A549 (cell line): ENCODE measurements at regions not wholly inside any gene's neighbourhood (a gene's known extent, or its start where the extent isn't known, plus 50 kb on each side); places are given as distances from the start of the nearest gene placed in this dataset.
"Not testable (repeated sequence)": the region's sequence is repeated elsewhere in the genome, so short reads cannot be mapped to it uniquely, and the experiment has no call there.

Source experiments
- ATAC-seq, 2 experiments: fragments of 200-7000 bp in 1 of 2; fragments of >200 bp in 1 of 2; cut with Nextera tagmentation in 1 of 2; cut with Tn5 transposase in 1 of 2; 3 replicates each; pipeline versions ENCODE4 v1.8.0 to v1.9.1; 2018 to 2020; ENCODE audit warnings: mild to moderate bottlenecking in 1 of 2, moderate library complexity in 1 of 2
- CTCF ChIA-PET: fragments of 300-600 bp; sonication (Branson Sonifier 250); formaldehyde crosslinking; extraction: SDS; loops from one replicate; lab custom pipeline; 2021; ENCODE audit warnings: antibody characterized with exemption, inconsistent platforms; lab: Yijun Ruan, JAX
- POLR2A ChIA-PET: fragments of 350-600 bp; formaldehyde crosslinking; extraction: SDS; loops from one replicate; lab custom pipeline; 2021; ENCODE audit warnings: antibody characterized with exemption, inconsistent platforms; lab: Yijun Ruan, JAX
- DNase-seq, 2 experiments: peaks; one replicate each; pipeline versions ENCODE4 v3.0.0 to v3.0.0-alpha.2; 2011 to 2016; ENCODE audit warnings: low read depth in 1 of 2, low spot score in 1 of 2
- FAIRE-seq: peaks from 2 replicates; lab custom pipeline; 2011; peaks lifted over from hg19 to GRCh38; lab: Jason Lieb, UNC
- H3K27ac ChIP-seq, 2 experiments: fragments of >200 bp; sonication (Bioruptor Twin); formaldehyde crosslinking; 3 replicates each; pipeline ENCODE4 v1.5.1; 2016 to 2017
- H3K4me1 ChIP-seq: fragments of >200 bp; sonication (Bioruptor Twin); formaldehyde crosslinking; 3 replicates; pipeline ENCODE4 v1.6.1; 2016
- H3K4me2 ChIP-seq: fragments of >200 bp; sonication (Bioruptor Twin); formaldehyde crosslinking; 3 replicates; pipeline ENCODE4 v1.6.1; 2016
- H3K4me3 ChIP-seq: fragments of >200 bp; sonication (Bioruptor Twin); formaldehyde crosslinking; 3 replicates; pipeline ENCODE4 v1.5.1; 2016
- H3K9me3 ChIP-seq: fragments of >200 bp; sonication (Bioruptor Twin); formaldehyde crosslinking; 3 replicates; pipeline ENCODE4 v1.6.1; 2016
- BHLHE40 ChIP-seq: IDR thresholded peaks from 2 replicates; pipeline ENCODE4 v1.6.1; 2012; ENCODE audit warnings: low read depth, low read length, inconsistent platforms
- CBX2 ChIP-seq: fragments of 200-600 bp; sonication (generic); IDR thresholded peaks from 2 replicates; pipeline ENCODE4 v1.6.1; 2016; ENCODE audit warnings: low read depth, mild to moderate bottlenecking, borderline replicate concordance
- CBX8 ChIP-seq: fragments of 200-600 bp; sonication (generic); IDR thresholded peaks from 2 replicates; pipeline ENCODE4 v1.6.1; 2016
- FOSL2 ChIP-seq, 2 experiments: fragments of 450-650 bp in 1 of 2; fragments of >200 bp in 1 of 2; sonication (Bioruptor Twin) in 1 of 2; formaldehyde crosslinking; IDR thresholded peaks; 2 replicates each; pipeline versions ENCODE4 v1.5.0 to v1.6.1; 2016 to 2020; ENCODE audit warnings: mild to moderate bottlenecking in 1 of 2, moderate library complexity in 1 of 2
- HEYL ChIP-seq: fragments of 250-450 bp; sonication (Bioruptor Pico); IDR thresholded peaks from 2 replicates; pipeline ENCODE4 v1.8.0; 2021; ENCODE audit warnings: mild to moderate bottlenecking, moderate library complexity
- HMGXB4 ChIP-seq: fragments of 250-450 bp; sonication (Bioruptor Pico); IDR thresholded peaks from 2 replicates; pipeline ENCODE4 v1.5.0; 2021; ENCODE audit warnings: mild to moderate bottlenecking, moderate library complexity, borderline replicate concordance
- HOXA7 ChIP-seq: fragments of 250-450 bp; sonication (Bioruptor Pico); IDR thresholded peaks from 2 replicates; pipeline ENCODE4 v1.5.0; 2020; ENCODE audit warnings: mild to moderate bottlenecking, moderate library complexity
- HOXB5 ChIP-seq: fragments of 250-450 bp; sonication (Bioruptor Pico); IDR thresholded peaks from 2 replicates; pipeline ENCODE4 v1.5.0; 2020; ENCODE audit warnings: mild to moderate bottlenecking, moderate library complexity
- JUNB ChIP-seq: fragments of >200 bp; sonication (Bioruptor Twin); formaldehyde crosslinking; IDR thresholded peaks from 2 replicates; pipeline ENCODE4 v1.6.1; 2016
- MAZ ChIP-seq: fragments of 150-350 bp; IDR thresholded peaks from 2 replicates; pipeline ENCODE4 v1.6.1; 2014; ENCODE audit warnings: antibody characterized with exemption, low read depth, low read length, borderline replicate concordance
- PHF8 ChIP-seq: fragments of 200-600 bp; sonication (generic); IDR thresholded peaks from 2 replicates; pipeline ENCODE4 v1.6.1; 2016; ENCODE audit warnings: low read depth, mild to moderate bottlenecking, antibody characterized with exemption, moderate library complexity, borderline replicate concordance
- RNF2 ChIP-seq: fragments of 200-600 bp; sonication (generic); IDR thresholded peaks from 2 replicates; pipeline ENCODE4 v1.6.1; 2016; ENCODE audit warnings: low read depth, mild to moderate bottlenecking, antibody characterized with exemption, moderate library complexity, borderline replicate concordance
- TP53 ChIP-seq: fragments of 250-450 bp; sonication (Bioruptor Pico); IDR thresholded peaks from 2 replicates; pipeline ENCODE4 v1.5.0; 2021; ENCODE audit warnings: mild to moderate bottlenecking, moderate library complexity
- ZNF302 ChIP-seq: fragments of 250-450 bp; sonication (Bioruptor Pico); IDR thresholded peaks from 2 replicates; pipeline ENCODE4 v1.9.0; 2021; ENCODE audit warnings: inconsistent platforms, mild to moderate bottlenecking, moderate library complexity
- WGBS: methylation state at CpG from one replicate; pipeline ENCODE4 v1.1.6; 2017; ENCODE audit errors: missing lambda C conversion rate; 5-methylcytosine and 5-hydroxymethylcytosine counted together
- TF ChIP-seq, protein P1 (sequence below): IDR thresholded peaks from 2 replicates; pipeline ENCODE4 v1.6.1; 2012
- TF ChIP-seq, protein P2 (sequence below): fragments of 150-350 bp; IDR thresholded peaks from 2 replicates; pipeline ENCODE4 v1.6.1; 2014; ENCODE audit warnings: low read depth, mild to moderate bottlenecking, low read length

- FAIRE-seq (no peak), ATAC-seq (no peak), DNase-seq (no peak)
- no peaks in the 10 kb centered on the region for H3K4me1 ChIP-seq
- H3K4me2 ChIP-seq: no peak overlapping the region
- CTCF ChIA-PET: no interaction called here
- 35% methylated on average over 22 of the region's 24 CpGs for WGBS
- POLR2A ChIA-PET: no interaction called here
- no peak overlapping the region for H3K4me3 ChIP-seq
- H3K27ac ChIP-seq: no peak overlapping the region
- H3K9me3 ChIP-seq: no peaks in the 10 kb centered on the region; the same call in 2 of the 3 replicates
- TF ChIP-seq, protein P1, sequence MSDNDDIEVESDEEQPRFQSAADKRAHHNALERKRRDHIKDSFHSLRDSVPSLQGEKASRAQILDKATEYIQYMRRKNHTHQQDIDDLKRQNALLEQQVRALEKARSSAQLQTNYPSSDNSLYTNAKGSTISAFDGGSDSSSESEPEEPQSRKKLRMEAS: no peak
- TF ChIP-seq, all 56 proteins: peak for 0
Measured at GRCh38 chr1:4133297-4133938, 233.3 kb upstream of the C1orf174 start.

GRCh38 chr1:4133939-4134321 lies 233.9 kb upstream of the C1orf174 start:
- WGBS: 15% methylated on average over 7 of the region's 9 CpGs
- TF ChIP-seq CBX8 (no peak), PHF8 (no peak), HOXB5 (CRISPR knock-in tag) (no peak), RNF2 (no peak), HOXA7 (CRISPR knock-in tag) (no peak), CBX2 (no peak), JUNB (no peak), MAZ (no peak), ZNF302 (CRISPR knock-in tag) (no peak), BHLHE40 (no peak), HMGXB4 (CRISPR knock-in tag) (no peak), HEYL (CRISPR knock-in tag) (no peak), TP53 (CRISPR knock-in tag) (no peak), FOSL2 (IDR thresholded peaks at IDR 0.05) (no peak), FOSL2 (CRISPR knock-in tag; IDR thresholded peaks at IDR 0.05) (no peak)
- TF ChIP-seq, protein P2, sequence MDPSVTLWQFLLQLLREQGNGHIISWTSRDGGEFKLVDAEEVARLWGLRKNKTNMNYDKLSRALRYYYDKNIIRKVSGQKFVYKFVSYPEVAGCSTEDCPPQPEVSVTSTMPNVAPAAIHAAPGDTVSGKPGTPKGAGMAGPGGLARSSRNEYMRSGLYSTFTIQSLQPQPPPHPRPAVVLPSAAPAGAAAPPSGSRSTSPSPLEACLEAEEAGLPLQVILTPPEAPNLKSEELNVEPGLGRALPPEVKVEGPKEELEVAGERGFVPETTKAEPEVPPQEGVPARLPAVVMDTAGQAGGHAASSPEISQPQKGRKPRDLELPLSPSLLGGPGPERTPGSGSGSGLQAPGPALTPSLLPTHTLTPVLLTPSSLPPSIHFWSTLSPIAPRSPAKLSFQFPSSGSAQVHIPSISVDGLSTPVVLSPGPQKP: no peak
- no peak overlapping the region for H3K27ac ChIP-seq
- H3K4me2 ChIP-seq: no peak overlapping the region
- no peaks in the 10 kb centered on the region; the same call in 2 of the 3 replicates for H3K9me3 ChIP-seq
- no peak for FAIRE-seq
- ATAC-seq: no peak
- ChIA-PET POLR2A (no interaction called here), CTCF (no interaction called here)
- H3K4me3 ChIP-seq: no peak overlapping the region
- no peaks in the 10 kb centered on the region for H3K4me1 ChIP-seq
- no peak for DNase-seq

- CTCF ChIA-PET, H3K9me3 ChIP-seq, POLR2A ChIA-PET, FAIRE-seq, DNase-seq, H3K27ac ChIP-seq, H3K4me2 ChIP-seq, ATAC-seq, H3K4me3 ChIP-seq, H3K4me1 ChIP-seq: not testable (repeated sequence)
Measured at GRCh38 chr1:4135853-4136252, 235.8 kb upstream of the C1orf174 start.
